ENCODE measurements at regions not wholly inside any gene's neighbourhood (a gene's known extent, or its start where the extent isn't known, plus 50 kb on each side); places are given as distances from the start of the nearest gene placed in this dataset.

DNA sequence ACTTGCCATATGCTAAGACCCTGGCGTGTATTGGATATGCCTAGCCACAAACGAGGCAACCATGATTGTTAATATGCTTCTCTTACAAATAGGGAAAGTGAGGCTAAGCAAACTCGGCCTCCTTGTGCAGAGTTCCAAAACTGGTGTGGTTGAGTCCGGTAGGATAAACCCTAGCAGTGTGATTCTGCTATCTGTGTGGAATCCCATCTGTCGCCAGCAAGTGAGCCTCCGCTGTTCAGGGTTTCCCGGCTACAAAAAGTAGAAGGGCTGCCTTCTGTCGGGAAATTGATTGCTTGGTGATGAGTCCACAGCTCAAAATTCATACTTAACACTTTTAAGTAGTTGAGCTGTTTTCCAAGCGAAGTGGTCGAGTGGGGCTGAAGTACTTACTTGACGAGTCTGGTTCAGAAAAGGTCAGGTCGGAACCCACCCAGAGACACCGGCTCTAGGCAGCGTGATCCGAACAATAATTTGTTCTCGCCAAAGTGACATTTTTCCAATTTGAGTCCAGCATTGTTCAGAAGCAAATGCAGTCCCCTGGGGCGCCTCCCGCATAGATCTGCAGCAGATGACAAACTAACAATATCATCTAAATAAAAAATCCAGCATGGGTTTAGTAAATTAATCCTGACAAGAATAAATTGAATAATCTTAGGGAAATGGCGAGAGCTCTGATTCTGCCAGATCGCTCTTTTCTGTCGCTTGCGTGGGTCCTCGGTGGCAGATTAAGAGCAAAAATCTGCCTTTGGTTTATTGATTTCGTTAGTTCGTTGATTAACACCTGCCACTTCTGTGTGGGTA is 686.7 kb upstream of the RBFOX1 start:
- H3K36me3 Mint-ChIP-seq (ENCODE audit: low read depth) = no peaks in the 10 kb centered on the region
- ATAC-seq (no peak), DNase-seq (ENCODE audit: low spot score) (no peak)
- H3K27ac Mint-ChIP-seq = peak overlapping the region; percentile 45; the same call in 1 of the 2 replicates
- H3K4me1 Mint-ChIP-seq = peaks cover 24% of the 10 kb centered on the region
- H3K27me3 Mint-ChIP-seq (ENCODE audit: insufficient read depth, low read depth, poor library complexity) = peaks cover 2% of the 10 kb centered on the region
- no peaks in the 10 kb centered on the region for H3K9me2 ChIP-seq (ENCODE audit: insufficient read depth)
- no peak overlapping the region for H3K4me3 ChIP-seq
- no peak overlapping the region for H2AFZ ChIP-seq
- no peaks in the 10 kb centered on the region for H3K36me3 ChIP-seq (ENCODE audit: insufficient read depth)
- TF ChIP-seq, protein P1, sequence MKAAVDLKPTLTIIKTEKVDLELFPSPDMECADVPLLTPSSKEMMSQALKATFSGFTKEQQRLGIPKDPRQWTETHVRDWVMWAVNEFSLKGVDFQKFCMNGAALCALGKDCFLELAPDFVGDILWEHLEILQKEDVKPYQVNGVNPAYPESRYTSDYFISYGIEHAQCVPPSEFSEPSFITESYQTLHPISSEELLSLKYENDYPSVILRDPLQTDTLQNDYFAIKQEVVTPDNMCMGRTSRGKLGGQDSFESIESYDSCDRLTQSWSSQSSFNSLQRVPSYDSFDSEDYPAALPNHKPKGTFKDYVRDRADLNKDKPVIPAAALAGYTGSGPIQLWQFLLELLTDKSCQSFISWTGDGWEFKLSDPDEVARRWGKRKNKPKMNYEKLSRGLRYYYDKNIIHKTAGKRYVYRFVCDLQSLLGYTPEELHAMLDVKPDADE (IDR thresholded peaks at IDR 0.05) = no peak
- H3K79me2 ChIP-seq (replicated peaks; ENCODE audit: insufficient read depth) = no peaks in the 10 kb centered on the region
- no peaks in the 10 kb centered on the region for H4K20me1 ChIP-seq (replicated peaks; ENCODE audit: insufficient read depth)
- H3K4me2 ChIP-seq = no peak overlapping the region
- H3K27me3 ChIP-seq (ENCODE audit: insufficient read depth) = no peaks in the 10 kb centered on the region
- H3F3A ChIP-seq (replicated peaks; ENCODE audit: low read depth) = no peaks in the 10 kb centered on the region
- H3K9me3 Mint-ChIP-seq = peaks cover under 1% of the 10 kb centered on the region; the same call in 1 of the 3 replicates
- no peak overlapping the region for H3K27ac ChIP-seq (ENCODE audit: low read depth)
- peaks cover 9% of the 10 kb centered on the region for H3K4me1 ChIP-seq (ENCODE audit: insufficient read depth)
- H3K4me3 Mint-ChIP-seq = no peak overlapping the region

DNA sequence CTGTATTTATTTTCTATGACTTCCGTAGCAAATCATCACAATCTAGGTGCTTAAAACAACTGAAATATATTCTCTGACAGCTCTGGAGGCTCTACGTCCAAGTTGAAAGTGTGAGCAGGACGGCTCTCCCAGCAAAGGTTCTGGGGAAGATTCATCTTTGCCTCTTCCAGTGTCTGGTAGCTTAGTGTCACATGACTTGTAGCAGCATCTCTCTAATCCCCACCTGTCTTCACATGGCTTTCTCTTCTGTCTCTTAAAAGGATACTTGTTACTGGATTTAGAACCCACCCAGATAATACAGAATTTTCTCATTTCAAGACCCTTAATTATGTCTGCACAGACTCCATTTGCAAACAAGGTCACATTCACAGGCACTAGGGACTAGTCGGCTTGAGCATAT is 687.7 kb upstream of the RBFOX1 start:
- Mint-ChIP-seq H3K4me1 (peaks cover 26% of the 10 kb centered on the region), H3K27ac (no peak overlapping the region), H3K27me3 (ENCODE audit: insufficient read depth, low read depth, poor library complexity) (peaks cover 3% of the 10 kb centered on the region), H3K4me3 (no peak overlapping the region), H3K9me3 (no peaks in the 10 kb centered on the region), H3K36me3 (ENCODE audit: low read depth) (no peaks in the 10 kb centered on the region)
- H3K4me3 ChIP-seq = no peak overlapping the region
- H3K79me2 ChIP-seq (replicated peaks; ENCODE audit: insufficient read depth) = no peaks in the 10 kb centered on the region
- H3K27ac ChIP-seq (ENCODE audit: low read depth) = no peak overlapping the region
- ATAC-seq (no peak), DNase-seq (ENCODE audit: low spot score) (no peak)
- no peak overlapping the region for H2AFZ ChIP-seq
- no peaks in the 10 kb centered on the region for H4K20me1 ChIP-seq (replicated peaks; ENCODE audit: insufficient read depth)
- H3K27me3 ChIP-seq (ENCODE audit: insufficient read depth) = no peaks in the 10 kb centered on the region
- no peak for TF ChIP-seq EZH2 (IDR thresholded peaks at IDR 0.05; ENCODE audit: low read depth, unreplicated experiment)
- no peak for TF ChIP-seq ZNF114 (CRISPR knock-in tag; IDR thresholded peaks at IDR 0.05)
- TF ChIP-seq JUNB (IDR thresholded peaks at IDR 0.05; ENCODE audit: unreplicated experiment) = no peak
- TF ChIP-seq EZH2phosphoT487 (IDR thresholded peaks at IDR 0.05; ENCODE audit: unreplicated experiment) = no peak
- TF ChIP-seq, protein P2, sequence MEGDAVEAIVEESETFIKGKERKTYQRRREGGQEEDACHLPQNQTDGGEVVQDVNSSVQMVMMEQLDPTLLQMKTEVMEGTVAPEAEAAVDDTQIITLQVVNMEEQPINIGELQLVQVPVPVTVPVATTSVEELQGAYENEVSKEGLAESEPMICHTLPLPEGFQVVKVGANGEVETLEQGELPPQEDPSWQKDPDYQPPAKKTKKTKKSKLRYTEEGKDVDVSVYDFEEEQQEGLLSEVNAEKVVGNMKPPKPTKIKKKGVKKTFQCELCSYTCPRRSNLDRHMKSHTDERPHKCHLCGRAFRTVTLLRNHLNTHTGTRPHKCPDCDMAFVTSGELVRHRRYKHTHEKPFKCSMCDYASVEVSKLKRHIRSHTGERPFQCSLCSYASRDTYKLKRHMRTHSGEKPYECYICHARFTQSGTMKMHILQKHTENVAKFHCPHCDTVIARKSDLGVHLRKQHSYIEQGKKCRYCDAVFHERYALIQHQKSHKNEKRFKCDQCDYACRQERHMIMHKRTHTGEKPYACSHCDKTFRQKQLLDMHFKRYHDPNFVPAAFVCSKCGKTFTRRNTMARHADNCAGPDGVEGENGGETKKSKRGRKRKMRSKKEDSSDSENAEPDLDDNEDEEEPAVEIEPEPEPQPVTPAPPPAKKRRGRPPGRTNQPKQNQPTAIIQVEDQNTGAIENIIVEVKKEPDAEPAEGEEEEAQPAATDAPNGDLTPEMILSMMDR (conservative IDR thresholded peaks at IDR 0.05; ENCODE audit: low read depth in 2 of 2) = no peak
- TF ChIP-seq ZNF331 (CRISPR knock-in tag; IDR thresholded peaks at IDR 0.05; ENCODE audit: low read depth) = no peak
- TF ChIP-seq CREB1 (CRISPR knock-in tag; IDR thresholded peaks at IDR 0.05; ENCODE audit: low read depth) = no peak
- peaks cover 9% of the 10 kb centered on the region for H3K4me1 ChIP-seq (ENCODE audit: insufficient read depth)
- no peak overlapping the region for H3K4me2 ChIP-seq
- no peaks in the 10 kb centered on the region for H3F3A ChIP-seq (replicated peaks; ENCODE audit: low read depth)
- no peaks in the 10 kb centered on the region for H3K36me3 ChIP-seq (ENCODE audit: insufficient read depth)
- H3K9me2 ChIP-seq (ENCODE audit: insufficient read depth) = no peaks in the 10 kb centered on the region
